HEK293T (cell line): ENCODE measurements at regions not wholly inside any gene's neighbourhood (a gene's known extent, or its start where the extent isn't known, plus 50 kb on each side); places are given as distances from the start of the nearest gene placed in this dataset.

ENCODE experiments used
- FOXM1 ChIP-seq: fragments of 450-650 bp; IDR thresholded peaks from 2 replicates; pipeline ENCODE4 v1.6.1; 2017; ENCODE audit warnings: mild to moderate bottlenecking, borderline replicate concordance
- HDGF ChIP-seq: fragments of 450-650 bp; IDR thresholded peaks from 2 replicates; pipeline ENCODE4 v1.6.1; 2017; ENCODE audit warnings: antibody characterized with exemption, borderline replicate concordance
- PKNOX1 ChIP-seq: fragments of 450-650 bp; IDR thresholded peaks from 2 replicates; pipeline ENCODE4 v1.6.1; 2016

DNA sequence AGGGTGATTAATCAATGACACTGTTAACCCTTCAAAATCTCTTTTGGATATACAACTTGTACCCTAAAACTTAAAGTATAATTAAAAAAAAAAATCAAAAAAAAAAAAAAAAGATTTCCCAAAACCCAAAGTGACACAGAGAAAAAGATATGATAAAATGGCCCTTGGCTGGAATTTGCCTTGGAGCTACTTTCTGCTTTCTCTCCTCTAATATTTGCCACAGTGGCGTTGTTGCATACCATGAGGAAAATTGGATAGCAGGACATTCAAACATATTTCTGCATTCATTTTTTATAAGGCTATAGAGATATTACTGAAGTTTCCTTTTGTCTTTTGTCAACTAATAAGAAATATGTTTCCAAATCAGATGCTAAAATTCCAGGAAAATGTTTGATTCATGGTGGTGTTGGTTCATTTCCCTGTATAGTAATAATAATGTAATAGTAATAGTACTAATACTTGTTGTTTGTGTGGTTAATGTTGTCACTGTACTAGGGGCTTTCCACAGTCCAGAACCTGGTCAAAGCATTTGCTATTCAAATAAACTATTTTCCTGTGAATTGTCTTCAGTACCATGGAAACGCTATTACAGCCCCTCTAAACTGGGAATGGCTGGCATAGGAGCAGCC, 441.3 kb upstream of the THBS1 start:
- no peak for TF ChIP-seq FOXM1
- no peak for TF ChIP-seq PKNOX1
- TF ChIP-seq HDGF, result no peak
